ENCODE measurements at regions not wholly inside any gene's neighbourhood (a gene's known extent, or its start where the extent isn't known, plus 50 kb on each side); places are given as distances from the start of the nearest gene placed in this dataset.

DNA sequence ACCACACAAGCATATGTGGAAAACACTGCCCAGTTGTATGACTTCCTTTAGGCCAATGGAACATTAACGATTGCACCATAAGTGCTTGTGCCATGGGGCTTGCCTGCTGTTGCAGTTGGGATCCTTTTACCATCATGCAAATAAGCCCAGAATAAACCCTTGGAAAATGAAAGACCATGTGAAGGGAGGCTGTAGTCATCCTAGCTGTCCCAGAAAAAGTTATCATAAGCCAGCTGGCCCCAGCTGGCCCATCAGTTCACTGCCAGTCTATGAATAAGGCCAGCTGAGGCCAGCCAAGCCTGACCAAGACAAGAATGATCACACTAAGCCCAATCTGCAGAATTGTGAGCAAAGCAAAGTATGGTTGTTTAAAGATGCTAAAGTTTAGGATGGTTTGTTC lies 253.9 kb upstream of the ARHGAP20 start:
- no peak for TF ChIP-seq ZNF274 (IDR thresholded peaks at IDR 0.05; ENCODE audit: low read depth, low read length)
- TF ChIP-seq SUZ12 (IDR thresholded peaks at IDR 0.05; ENCODE audit: extremely low read depth, insufficient read depth, insufficient read length) = no peak
- TF ChIP-seq YY1 (IDR thresholded peaks at IDR 0.05; ENCODE audit: insufficient read depth, insufficient read length) = no peak
